Spleen (tissue), 11 donors: ENCODE measurements at regions not wholly inside any gene's neighbourhood (a gene's known extent, or its start where the extent isn't known, plus 50 kb on each side); places are given as distances from the start of the nearest gene placed in this dataset.
"Not testable (repeated sequence)": the region's sequence is repeated elsewhere in the genome, so short reads cannot be mapped to it uniquely, and the experiment has no call there.

Experiments used
- DNase-seq: peaks from one replicate; pipeline ENCODE4 v3.0.0-alpha.2; 2020
- H3K27ac ChIP-seq, 8 donors: fragments of 200-600 bp; sonication (generic) in 7 of 8; 1 replicate in 4 of 8; 2 replicates in 4 of 8; pipeline versions ENCODE4 v1.5.0 to v1.8.0; 2016 to 2021; ENCODE audit warnings: inconsistent platforms in 4 of 8, mild to moderate bottlenecking in 4 of 8, moderate library complexity in 1 of 8
- H3K27me3 ChIP-seq, 7 donors: fragments of 200-600 bp; sonication (generic) in 6 of 7; replicated peaks in 1 of 7; 1 replicate in 4 of 7; 2 replicates in 3 of 7; pipeline versions ENCODE4 v1.5.0 to v1.8.0; 2016 to 2021; ENCODE audit warnings: inconsistent platforms in 3 of 7, mild to moderate bottlenecking in 1 of 7
- H3K36me3 ChIP-seq, 6 donors: fragments of 200-600 bp; sonication (generic) in 5 of 6; 1 replicate in 4 of 6; 2 replicates in 2 of 6; pipeline versions ENCODE4 v1.5.0 to v1.8.0; 2016 to 2021; ENCODE audit warnings: inconsistent platforms in 2 of 6
- H3K4me1 ChIP-seq, 6 donors: fragments of 200-600 bp; sonication (generic) in 5 of 6; 1 replicate in 3 of 6; 2 replicates in 3 of 6; pipeline versions ENCODE4 v1.5.0 to v1.8.0; 2016 to 2021; ENCODE audit warnings: inconsistent platforms in 3 of 6
- H3K4me3 ChIP-seq, 8 donors: fragments of 200-600 bp; sonication (generic) in 7 of 8; 1 replicate in 4 of 8; 2 replicates in 4 of 8; pipeline versions ENCODE4 v1.5.0 to v1.8.0; 2016 to 2021; ENCODE audit warnings: inconsistent platforms in 4 of 8, mild to moderate bottlenecking in 4 of 8, moderate library complexity in 2 of 8
- H3K9me3 ChIP-seq, 8 donors: fragments of 200-600 bp; sonication (generic) in 7 of 8; 1 replicate in 4 of 8; 2 replicates in 4 of 8; pipeline versions ENCODE4 v1.5.0 to v1.8.0; 2016 to 2021; ENCODE audit warnings: inconsistent platforms in 4 of 8
- CTCF ChIP-seq, 11 experiments: fragments of 200-600 bp in 7 of 11; fragments of 450-650 bp in 4 of 11; sonication (generic) in 4 of 11; IDR thresholded peaks in 8 of 11; conservative IDR thresholded peaks in 3 of 11; 1 replicate in 7 of 11; 2 replicates in 4 of 11; pipeline versions ENCODE4 v1.4.0 to v1.8.0; 2016 to 2021; ENCODE audit warnings: antibody characterized with exemption in 11 of 11, inconsistent platforms in 4 of 11, mild to moderate bottlenecking in 1 of 11
- POLR2A ChIP-seq, 3 donors: fragments of 450-650 bp; IDR thresholded peaks; one replicate each; pipeline ENCODE4 v1.5.1; 2017; ENCODE audit warnings: antibody characterized with exemption in 3 of 3, mild to moderate bottlenecking in 1 of 3
- POLR2AphosphoS5 ChIP-seq, 3 donors: sonication (generic); formaldehyde crosslinking; IDR thresholded peaks; one replicate each; pipeline ENCODE4 v1.5.1; 2017; ENCODE audit warnings: antibody characterized with exemption in 3 of 3
- WGBS, 5 donors: extraction: QIAGEN DNeasy Blood & Tissue Kit in 3 of 5; methylation state at CpG; one replicate each; pipeline versions ENCODE4 v1.1.5 to v1.1.7; 2013 to 2018; 5-methylcytosine and 5-hydroxymethylcytosine counted together
- intact Hi-C: fragments of 100-400 bp; cut with DNase I; formaldehyde crosslinking; loops from one replicate; pipeline ENCODE4 v1.15.0; 2023; ENCODE audit warnings: low total_unique reads
- donor health status: healthy with polysubstance abuse.
- donor health status: DM: no; HTN: no; CAD: no; lungs with moderate emphysema.
- donor health status: DM: no; HTN: no; CAD: no.
- donor health status: Bipolar disorder and iron deficiency.
- donor health status: healthy.
- donor health status: DM: no; HTN: no; CAD: no.
- donor health status: DM: yes; HTN: yes; CAD: no.

DNA sequence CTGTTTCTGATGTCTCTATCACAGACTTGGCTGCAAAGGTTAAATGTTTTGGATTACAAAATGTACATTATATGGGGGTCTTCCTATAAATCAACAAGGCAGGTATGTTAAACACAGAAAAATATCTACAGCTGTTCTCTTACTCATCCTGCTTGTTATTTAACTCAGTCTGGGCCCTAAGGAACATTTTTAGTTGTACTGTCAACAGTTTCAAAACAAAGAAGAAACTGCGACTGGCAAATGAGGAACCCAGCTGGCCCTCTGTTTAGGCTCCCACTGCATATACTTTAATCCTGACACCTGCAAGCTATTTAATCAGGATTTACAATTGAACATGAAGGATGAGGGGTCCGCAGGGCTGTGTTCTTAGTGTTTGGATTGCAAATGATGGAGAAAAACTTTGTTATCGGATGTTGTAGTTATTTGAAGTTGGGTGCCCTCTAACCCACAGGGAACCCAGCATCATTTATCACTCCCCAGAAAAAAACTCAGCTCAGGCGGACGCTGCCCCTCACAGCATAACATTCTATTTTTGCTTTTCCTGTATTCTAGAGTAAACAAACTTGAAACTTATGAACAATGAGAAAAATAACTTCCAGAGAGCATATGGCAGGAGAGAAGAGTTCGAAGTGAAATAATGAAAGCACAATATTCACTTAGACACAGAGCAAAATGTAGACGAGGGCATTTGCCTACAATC is 91.2 kb downstream of the POLR2M start:
- no peak for DNase-seq
- intact Hi-C loops: no loop called here
- Histone ChIP-seq H3K36me3 (no peaks in the 10 kb centered on the region), H3K4me1 (no peaks in the 10 kb centered on the region), H3K4me3 (no peak overlapping the region), H3K27me3 (no peaks in the 10 kb centered on the region), H3K27ac (no peak overlapping the region), H3K9me3 (no peaks in the 10 kb centered on the region)
- WGBS, 5 donors: 57 to 68% (median 66%) methylated on average over 7 of the region's 7 CpGs
- no peak for TF ChIP-seq CTCF (IDR thresholded peaks at IDR 0.05 in 8 of 11, conservative IDR thresholded peaks at IDR 0.05 in 3 of 11)
- TF ChIP-seq POLR2A (IDR thresholded peaks at IDR 0.05): no peak
- TF ChIP-seq POLR2AphosphoS5 (IDR thresholded peaks at IDR 0.05): no peak

DNA sequence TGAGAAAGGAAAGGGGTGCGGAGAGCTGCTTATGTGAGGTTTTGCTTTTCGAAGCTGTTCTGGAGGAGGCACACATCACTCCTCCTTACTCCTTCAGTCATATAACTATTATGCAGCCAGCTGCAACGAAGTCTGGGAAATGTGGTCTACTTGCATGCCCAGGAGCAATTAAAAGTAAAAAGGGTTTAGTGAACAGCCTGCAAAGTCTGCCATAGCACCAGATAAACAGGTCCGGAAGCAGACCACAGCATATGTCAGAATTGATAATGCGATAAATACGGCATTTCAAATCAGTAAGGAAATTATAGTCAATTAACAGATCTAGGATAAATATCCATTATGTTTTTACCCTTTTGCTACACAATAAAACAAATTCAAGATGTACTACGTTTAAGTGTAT is 99.5 kb downstream of the POLR2M start:
- Histone ChIP-seq H3K36me3 (no peaks in the 10 kb centered on the region), H3K27me3 (no peaks in the 10 kb centered on the region), H3K9me3 (peaks cover 0 to 6% (median 0%) of the 10 kb centered on the region in 8 donors), H3K4me1 (no peaks in the 10 kb centered on the region), H3K4me3 (no peak overlapping the region), H3K27ac (no peak overlapping the region)
- DNase-seq: no peak
- 72 to 80% (median 76%) methylated on average over 7 of the region's 7 CpGs for WGBS, 5 donors
- TF ChIP-seq POLR2AphosphoS5 (IDR thresholded peaks at IDR 0.05) (no peak), CTCF (IDR thresholded peaks at IDR 0.05 in 8 of 11, conservative IDR thresholded peaks at IDR 0.05 in 3 of 11) (no peak), POLR2A (IDR thresholded peaks at IDR 0.05) (no peak)
- intact Hi-C loops: no loop called here

GRCh38 chr15:57809285-57809684 is 102.8 kb downstream of the POLR2M start:
- H3K9me3 ChIP-seq, DNase-seq, intact Hi-C loops, H3K27ac ChIP-seq, H3K27me3 ChIP-seq, H3K4me1 ChIP-seq, H3K4me3 ChIP-seq, H3K36me3 ChIP-seq: not testable (repeated sequence)
- WGBS, 5 donors: 91 to 97% (median 95%) methylated on average over 7 of the region's 7 CpGs

DNA sequence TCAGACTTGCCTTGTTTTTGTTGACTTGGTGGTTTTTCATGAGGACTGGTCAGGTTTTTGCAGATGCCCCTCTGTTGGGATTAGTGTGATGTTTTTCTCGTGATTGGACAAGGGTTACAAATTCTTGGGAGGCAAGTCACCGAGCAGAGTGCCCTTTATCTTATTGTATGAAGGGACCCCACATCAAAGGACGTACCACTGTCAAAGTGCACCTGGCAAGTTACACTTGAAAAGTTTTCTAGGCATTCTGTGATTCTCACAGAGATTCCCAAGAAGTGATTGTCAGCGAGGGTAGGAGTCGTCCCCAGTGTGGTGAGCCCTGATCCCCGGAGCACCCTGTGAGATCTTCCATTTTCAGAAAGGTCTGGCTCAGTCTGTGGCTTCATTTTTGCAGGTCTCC is 110.1 kb downstream of the POLR2M start:
- intact Hi-C loops: no loop called here
- WGBS, 5 donors: 72 to 85% (median 84%) methylated on average over 6 of the region's 6 CpGs
- Histone ChIP-seq H3K9me3 (no peaks in the 10 kb centered on the region), H3K4me1 (no peaks in the 10 kb centered on the region), H3K27ac (no peak overlapping the region), H3K4me3 (no peak overlapping the region), H3K36me3 (no peaks in the 10 kb centered on the region), H3K27me3 (peaks cover 0 to 6% (median 0%) of the 10 kb centered on the region in 7 donors)
- no peak for TF ChIP-seq POLR2AphosphoS5 (IDR thresholded peaks at IDR 0.05)
- TF ChIP-seq POLR2A (IDR thresholded peaks at IDR 0.05): no peak
- no peak for TF ChIP-seq CTCF (IDR thresholded peaks at IDR 0.05 in 8 of 11, conservative IDR thresholded peaks at IDR 0.05 in 3 of 11)
- DNase-seq: no peak
